Prostate gland (tissue), 2 donors: ENCODE measurements at regions not wholly inside any gene's neighbourhood (a gene's known extent, or its start where the extent isn't known, plus 50 kb on each side); places are given as distances from the start of the nearest gene placed in this dataset.

Experiments
- DNase-seq: peaks from one replicate; pipeline ENCODE4 v3.0.0-alpha.2; 2019; ENCODE audit warnings: low spot score
- H3K27ac ChIP-seq, 2 donors: fragments of 200-600 bp; sonication (generic); 2 replicates each; pipeline ENCODE4 v1.5.1; 2017 to 2019
- H3K27me3 ChIP-seq: fragments of 200-600 bp; sonication (generic); replicated peaks from 2 replicates; pipeline ENCODE4 v1.5.1; 2019; ENCODE audit not compliant: insufficient read depth
- H3K36me3 ChIP-seq, 2 donors: fragments of 200-600 bp; sonication (generic); 1 replicate in 1 of 2; 2 replicates in 1 of 2; pipeline versions ENCODE4 v1.5.1 to v1.8.1; 2017 to 2019
- H3K4me1 ChIP-seq: fragments of 200-600 bp; sonication (generic); replicated peaks from 2 replicates; pipeline ENCODE4 v1.5.1; 2019
- H3K4me3 ChIP-seq, 2 donors: fragments of 200-600 bp; sonication (generic); 2 replicates each; pipeline ENCODE4 v1.5.1; 2017 to 2019
- H3K9me3 ChIP-seq: fragments of 200-600 bp; sonication (generic); 2 replicates; pipeline ENCODE4 v1.5.1; 2017
- CTCF ChIP-seq, 4 experiments: fragments of 200-600 bp in 2 of 4; fragments of 450-650 bp in 2 of 4; sonication (generic) in 2 of 4; IDR thresholded peaks; 1 replicate in 3 of 4; 2 replicates in 1 of 4; pipeline ENCODE4 v1.5.1; 2016 to 2019; ENCODE audit warnings: antibody characterized with exemption in 4 of 4, mild to moderate bottlenecking in 2 of 4, moderate library complexity in 2 of 4
- POLR2A ChIP-seq: fragments of 450-650 bp; IDR thresholded peaks from one replicate; pipeline ENCODE4 v1.6.1; 2016; ENCODE audit warnings: antibody characterized with exemption, mild to moderate bottlenecking
- POLR2AphosphoS5 ChIP-seq: sonication (generic); formaldehyde crosslinking; IDR thresholded peaks from one replicate; pipeline ENCODE4 v1.6.1; 2017; ENCODE audit warnings: antibody characterized with exemption
- WGBS: methylation state at CpG from one replicate; pipeline ENCODE4 v1.1.5; 2018; 5-methylcytosine and 5-hydroxymethylcytosine counted together
- intact Hi-C: fragments of 100-400 bp; cut with DNase I; formaldehyde crosslinking; loops from one replicate; pipeline ENCODE4 v1.14.2; 2022

- intact Hi-C loops: no loop called here
- WGBS: 32% methylated on average over 6 of the region's 6 CpGs
- no peaks in the 10 kb centered on the region for H3K27me3 ChIP-seq
- H3K27ac ChIP-seq: no peak overlapping the region
- no peaks in the 10 kb centered on the region for H3K36me3 ChIP-seq
- H3K4me1 ChIP-seq: no peaks in the 10 kb centered on the region
- DNase-seq: no peak
- H3K4me3 ChIP-seq: no peak overlapping the region
- no peaks in the 10 kb centered on the region for H3K9me3 ChIP-seq
- no peak for TF ChIP-seq CTCF (IDR thresholded peaks at IDR 0.05)
- TF ChIP-seq POLR2A: no peak
- no peak for TF ChIP-seq POLR2AphosphoS5
Observed at GRCh38 chr19:28859811-28860210, 353.1 kb downstream of the UQCRFS1 start.

- no peak overlapping the region for H3K27ac ChIP-seq
- no peaks in the 10 kb centered on the region for H3K36me3 ChIP-seq
- H3K9me3 ChIP-seq: no peaks in the 10 kb centered on the region
- H3K4me3 ChIP-seq: no peak overlapping the region
- WGBS: 84% methylated on average over 1 of the region's 1 CpG
- TF ChIP-seq POLR2AphosphoS5: no peak
- TF ChIP-seq CTCF (IDR thresholded peaks at IDR 0.05): no peak
- no peak for TF ChIP-seq POLR2A
- H3K27me3 ChIP-seq: no peaks in the 10 kb centered on the region
- H3K4me1 ChIP-seq: no peaks in the 10 kb centered on the region
- DNase-seq: no peak
- intact Hi-C loops: no loop called here
Observed at GRCh38 chr19:28858933-28859332, 354.0 kb downstream of the UQCRFS1 start.

- Histone ChIP-seq H3K27me3 (no peaks in the 10 kb centered on the region), H3K4me1 (no peaks in the 10 kb centered on the region), H3K27ac (no peak overlapping the region), H3K9me3 (no peaks in the 10 kb centered on the region), H3K36me3 (no peaks in the 10 kb centered on the region), H3K4me3 (no peak overlapping the region)
- intact Hi-C loops: no loop called here
- no peak for DNase-seq
- 32% methylated on average over 3 of the region's 3 CpGs for WGBS
- TF ChIP-seq POLR2A (no peak), CTCF (IDR thresholded peaks at IDR 0.05) (no peak), POLR2AphosphoS5 (no peak)
Observed at GRCh38 chr19:28857967-28858366, 355.0 kb downstream of the UQCRFS1 start.

- Histone ChIP-seq H3K4me3 (no peak overlapping the region), H3K4me1 (no peaks in the 10 kb centered on the region), H3K27me3 (no peaks in the 10 kb centered on the region), H3K9me3 (no peaks in the 10 kb centered on the region), H3K36me3 (no peaks in the 10 kb centered on the region), H3K27ac (no peak overlapping the region)
- intact Hi-C loops: no loop called here
- TF ChIP-seq POLR2A (no peak), POLR2AphosphoS5 (no peak), CTCF (IDR thresholded peaks at IDR 0.05) (no peak)
- 54% methylated on average over 3 of the region's 3 CpGs for WGBS
- no peak for DNase-seq
Observed at GRCh38 chr19:28855216-28855615, 357.7 kb downstream of the UQCRFS1 start.

GRCh38 chr19:28847468-28847867 lies 365.5 kb downstream of the UQCRFS1 start:
- TF ChIP-seq POLR2A (no peak), CTCF (IDR thresholded peaks at IDR 0.05) (no peak), POLR2AphosphoS5 (no peak)
- intact Hi-C loops: no loop called here
- H3K9me3 ChIP-seq: no peaks in the 10 kb centered on the region
- WGBS: 83% methylated on average over 4 of the region's 4 CpGs
- DNase-seq: no peak
- no peaks in the 10 kb centered on the region for H3K36me3 ChIP-seq
- H3K4me1 ChIP-seq: no peaks in the 10 kb centered on the region
- no peak overlapping the region for H3K27ac ChIP-seq
- no peaks in the 10 kb centered on the region for H3K27me3 ChIP-seq
- H3K4me3 ChIP-seq: no peak overlapping the region
